ENCODE measurements at regions not wholly inside any gene's neighbourhood (a gene's known extent, or its start where the extent isn't known, plus 50 kb on each side); places are given as distances from the start of the nearest gene placed in this dataset.

DNA sequence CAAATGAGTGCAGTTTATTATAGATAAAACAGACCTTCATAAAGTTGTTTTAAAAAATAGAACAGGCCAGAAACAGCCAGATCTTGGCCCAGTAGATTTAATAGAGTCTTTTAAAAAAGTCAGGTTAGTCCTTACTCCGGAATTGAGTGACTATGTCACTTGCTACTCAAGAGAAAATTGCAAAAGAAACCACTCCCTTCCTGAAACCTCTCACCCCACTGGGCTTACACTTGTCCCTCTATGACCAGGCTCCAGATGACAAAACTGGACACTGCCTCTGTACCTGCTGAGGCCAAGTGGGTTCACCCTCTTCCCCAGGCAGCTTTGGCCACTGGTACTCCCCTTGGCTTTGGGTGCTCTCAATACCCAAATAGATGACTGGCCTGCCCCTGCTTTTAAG lies 357.2 kb upstream of the TRPC7 start:
- H3K9me3 ChIP-seq (ENCODE audit: control insufficient read depth, insufficient read depth, low read length), result no peaks in the 10 kb centered on the region
- H3K27me3 ChIP-seq (ENCODE audit: control insufficient read depth, low read length), result no peaks in the 10 kb centered on the region
- H3K4me1 ChIP-seq (ENCODE audit: control insufficient read depth, low read length), result no peaks in the 10 kb centered on the region
- no peaks in the 10 kb centered on the region for H3F3A ChIP-seq (ENCODE audit: control insufficient read depth, insufficient read depth)
- H3K27ac ChIP-seq (ENCODE audit: low read depth, low read length), result no peak overlapping the region
- TF ChIP-seq, protein P1, sequence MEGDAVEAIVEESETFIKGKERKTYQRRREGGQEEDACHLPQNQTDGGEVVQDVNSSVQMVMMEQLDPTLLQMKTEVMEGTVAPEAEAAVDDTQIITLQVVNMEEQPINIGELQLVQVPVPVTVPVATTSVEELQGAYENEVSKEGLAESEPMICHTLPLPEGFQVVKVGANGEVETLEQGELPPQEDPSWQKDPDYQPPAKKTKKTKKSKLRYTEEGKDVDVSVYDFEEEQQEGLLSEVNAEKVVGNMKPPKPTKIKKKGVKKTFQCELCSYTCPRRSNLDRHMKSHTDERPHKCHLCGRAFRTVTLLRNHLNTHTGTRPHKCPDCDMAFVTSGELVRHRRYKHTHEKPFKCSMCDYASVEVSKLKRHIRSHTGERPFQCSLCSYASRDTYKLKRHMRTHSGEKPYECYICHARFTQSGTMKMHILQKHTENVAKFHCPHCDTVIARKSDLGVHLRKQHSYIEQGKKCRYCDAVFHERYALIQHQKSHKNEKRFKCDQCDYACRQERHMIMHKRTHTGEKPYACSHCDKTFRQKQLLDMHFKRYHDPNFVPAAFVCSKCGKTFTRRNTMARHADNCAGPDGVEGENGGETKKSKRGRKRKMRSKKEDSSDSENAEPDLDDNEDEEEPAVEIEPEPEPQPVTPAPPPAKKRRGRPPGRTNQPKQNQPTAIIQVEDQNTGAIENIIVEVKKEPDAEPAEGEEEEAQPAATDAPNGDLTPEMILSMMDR (IDR thresholded peaks at IDR 0.05; ENCODE audit: low read depth, low read length, poor library complexity, severe bottlenecking), result no peak
- no peak for TF ChIP-seq EZH2phosphoT487 (IDR thresholded peaks at IDR 0.05; ENCODE audit: borderline replicate concordance, low read length)
- no peak overlapping the region for H3K4me3 ChIP-seq (ENCODE audit: low read length)
- H3K36me3 ChIP-seq (ENCODE audit: control insufficient read depth, low read length), result no peaks in the 10 kb centered on the region
- no peaks in the 10 kb centered on the region for H3K79me2 ChIP-seq (ENCODE audit: control insufficient read depth, low read length)
- no peaks in the 10 kb centered on the region for H3K9me2 ChIP-seq (replicated peaks; ENCODE audit: control insufficient read depth, low read length)
- H3K4me2 ChIP-seq (ENCODE audit: low read length), result no peak overlapping the region
- no peaks in the 10 kb centered on the region for H4K20me1 ChIP-seq (ENCODE audit: control insufficient read depth, insufficient read depth, low read depth, low read length)

DNA sequence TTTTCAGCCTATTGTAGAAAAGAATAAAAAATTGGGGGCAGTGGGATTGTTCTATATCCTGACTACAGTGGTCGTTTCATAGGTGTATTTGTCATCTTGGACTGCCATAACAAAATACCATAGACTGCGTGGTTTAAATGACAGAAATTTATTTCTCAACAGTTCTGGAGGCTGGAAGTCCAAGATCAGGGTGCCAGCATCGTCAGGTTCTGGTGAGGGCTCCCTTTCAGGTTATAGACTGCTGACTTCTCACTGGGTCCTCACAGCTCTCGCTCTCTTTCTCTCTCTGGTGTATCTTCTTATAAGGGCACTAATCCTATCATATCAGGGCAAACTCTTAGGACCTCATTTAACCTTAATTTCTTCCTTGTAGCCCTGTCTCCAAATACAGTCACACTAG lies 356.7 kb upstream of the TRPC7 start:
- Histone ChIP-seq H3K9me3 (ENCODE audit: control insufficient read depth, insufficient read depth, low read length) (no peaks in the 10 kb centered on the region), H3K4me2 (ENCODE audit: low read length) (no peak overlapping the region), H3K4me3 (ENCODE audit: low read length) (no peak overlapping the region), H4K20me1 (ENCODE audit: control insufficient read depth, insufficient read depth, low read depth, low read length) (no peaks in the 10 kb centered on the region), H3K4me1 (ENCODE audit: control insufficient read depth, low read length) (no peaks in the 10 kb centered on the region), H3K9me2 (replicated peaks; ENCODE audit: control insufficient read depth, low read length) (no peaks in the 10 kb centered on the region), H3K27me3 (ENCODE audit: control insufficient read depth, low read length) (no peaks in the 10 kb centered on the region), H3K27ac (ENCODE audit: low read depth, low read length) (no peak overlapping the region), H3F3A (ENCODE audit: control insufficient read depth, insufficient read depth) (no peaks in the 10 kb centered on the region), H3K79me2 (ENCODE audit: control insufficient read depth, low read length) (no peaks in the 10 kb centered on the region), H3K36me3 (ENCODE audit: control insufficient read depth, low read length) (no peaks in the 10 kb centered on the region)
- TF ChIP-seq, protein P1 (IDR thresholded peaks at IDR 0.05; ENCODE audit: low read depth, low read length, poor library complexity, severe bottlenecking), result no peak
- TF ChIP-seq EZH2phosphoT487 (IDR thresholded peaks at IDR 0.05; ENCODE audit: borderline replicate concordance, low read length), result no peak

DNA sequence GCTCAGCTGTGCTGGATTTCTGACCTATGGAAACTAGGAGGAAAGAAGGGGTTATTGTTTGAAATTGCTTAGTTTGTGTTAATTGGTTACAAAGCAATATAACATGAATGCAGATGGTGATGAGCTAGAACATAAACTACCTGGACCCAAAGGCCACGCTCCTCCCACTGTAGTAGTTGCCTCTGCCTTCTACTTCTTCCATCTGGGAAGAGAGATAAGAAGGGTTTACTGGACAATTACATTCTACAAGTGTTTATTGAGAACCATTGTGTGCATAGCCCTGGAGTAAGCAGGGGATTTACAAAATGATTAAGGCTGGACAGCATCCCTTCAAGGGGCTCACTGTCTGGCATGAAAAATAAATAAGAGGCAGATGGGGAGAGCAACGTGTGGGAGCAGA lies 355.3 kb upstream of the TRPC7 start:
- H3K79me2 ChIP-seq (ENCODE audit: control insufficient read depth, low read length), result no peaks in the 10 kb centered on the region
- no peak overlapping the region for H3K4me2 ChIP-seq (ENCODE audit: low read length)
- no peaks in the 10 kb centered on the region for H3K9me3 ChIP-seq (ENCODE audit: control insufficient read depth, insufficient read depth, low read length)
- no peaks in the 10 kb centered on the region for H3K36me3 ChIP-seq (ENCODE audit: control insufficient read depth, low read length)
- H3K4me1 ChIP-seq (ENCODE audit: control insufficient read depth, low read length), result no peaks in the 10 kb centered on the region
- H3K4me3 ChIP-seq (ENCODE audit: low read length), result no peak overlapping the region
- H3K9me2 ChIP-seq (replicated peaks; ENCODE audit: control insufficient read depth, low read length), result no peaks in the 10 kb centered on the region
- TF ChIP-seq, protein P1 (IDR thresholded peaks at IDR 0.05; ENCODE audit: low read depth, low read length, poor library complexity, severe bottlenecking), result no peak
- H3K27ac ChIP-seq (ENCODE audit: low read depth, low read length), result no peak overlapping the region
- H3K27me3 ChIP-seq (ENCODE audit: control insufficient read depth, low read length), result no peaks in the 10 kb centered on the region
- H4K20me1 ChIP-seq (ENCODE audit: control insufficient read depth, insufficient read depth, low read depth, low read length), result no peaks in the 10 kb centered on the region
- H3F3A ChIP-seq (ENCODE audit: control insufficient read depth, insufficient read depth), result no peaks in the 10 kb centered on the region

DNA sequence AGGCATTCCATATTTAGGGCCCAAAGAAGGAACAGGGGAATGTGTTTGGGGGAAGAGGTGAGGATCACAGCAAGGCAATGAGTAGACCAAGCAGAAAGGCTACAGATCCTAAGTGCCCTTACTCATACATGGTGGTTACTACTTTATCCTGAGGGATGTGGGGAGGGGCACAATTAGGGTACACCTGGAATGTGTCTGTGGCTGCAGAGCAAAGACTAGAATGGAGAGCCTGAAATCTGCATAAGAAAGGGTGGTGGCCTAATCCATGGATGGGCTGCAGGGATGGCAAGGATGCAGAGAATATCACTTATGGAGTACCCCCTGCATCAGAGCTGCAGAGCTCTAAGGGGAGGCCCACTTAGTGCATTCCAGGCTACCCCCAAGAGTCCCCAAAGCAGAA lies 352.6 kb upstream of the TRPC7 start:
- TF ChIP-seq EZH2phosphoT487 (IDR thresholded peaks at IDR 0.05; ENCODE audit: borderline replicate concordance, low read length), result no peak
- TF ChIP-seq, protein P1 (IDR thresholded peaks at IDR 0.05; ENCODE audit: low read depth, low read length, poor library complexity, severe bottlenecking), result no peak
- Histone ChIP-seq H3K9me2 (replicated peaks; ENCODE audit: control insufficient read depth, low read length) (no peaks in the 10 kb centered on the region), H3K4me1 (ENCODE audit: control insufficient read depth, low read length) (no peaks in the 10 kb centered on the region), H3K27me3 (ENCODE audit: control insufficient read depth, low read length) (no peaks in the 10 kb centered on the region), H4K20me1 (ENCODE audit: control insufficient read depth, insufficient read depth, low read depth, low read length) (no peaks in the 10 kb centered on the region), H3K4me3 (ENCODE audit: low read length) (no peak overlapping the region), H3K9me3 (ENCODE audit: control insufficient read depth, insufficient read depth, low read length) (no peaks in the 10 kb centered on the region), H3K79me2 (ENCODE audit: control insufficient read depth, low read length) (no peaks in the 10 kb centered on the region), H3K36me3 (ENCODE audit: control insufficient read depth, low read length) (no peaks in the 10 kb centered on the region), H3K27ac (ENCODE audit: low read depth, low read length) (no peak overlapping the region), H3K4me2 (ENCODE audit: low read length) (no peak overlapping the region), H3F3A (ENCODE audit: control insufficient read depth, insufficient read depth) (no peaks in the 10 kb centered on the region)

All from DOHH2 (cell line).